Muscle of leg (tissue), 3 donors: ENCODE measurements at regions not wholly inside any gene's neighbourhood (a gene's known extent, or its start where the extent isn't known, plus 50 kb on each side); places are given as distances from the start of the nearest gene placed in this dataset.

Experiments
- DNase-seq: peaks from one replicate; pipeline ENCODE4 v3.0.0; 2013
- H3K27ac ChIP-seq: one replicate; pipeline ENCODE4 v1.5.1; 2013; ENCODE audit warnings: mild to moderate bottlenecking, low read length, control low read depth
- H3K27me3 ChIP-seq: one replicate; pipeline ENCODE4 v1.6.1; 2013; ENCODE audit warnings: low read length; ENCODE audit not compliant: control insufficient read depth, insufficient read depth
- H3K36me3 ChIP-seq: one replicate; pipeline ENCODE4 v1.6.1; 2013; ENCODE audit warnings: low read length; ENCODE audit not compliant: control insufficient read depth, insufficient read depth
- H3K4me1 ChIP-seq: one replicate; pipeline ENCODE4 v1.6.1; 2013; ENCODE audit warnings: low read length; ENCODE audit not compliant: control insufficient read depth, insufficient read depth
- H3K4me3 ChIP-seq: one replicate; pipeline ENCODE4 v1.5.1; 2013; ENCODE audit warnings: low read length, control low read depth
- H3K9me3 ChIP-seq: replicated peaks from 2 replicates; pipeline ENCODE4 v1.6.1; 2013; ENCODE audit warnings: low read depth, low read length; ENCODE audit not compliant: control insufficient read depth
- WGBS: methylation state at CpG from one replicate; pipeline ENCODE4 v1.1.5; 2013; ENCODE audit warnings: missing lambda C conversion rate; ENCODE audit not compliant: insufficient coverage; 5-methylcytosine and 5-hydroxymethylcytosine counted together

GRCh38 chr11:70026726-70027125, 51.4 kb upstream of the ANO1 start:
- no peaks in the 10 kb centered on the region for H3K27me3 ChIP-seq

GRCh38 chr11:70027451-70027850, 50.7 kb upstream of the ANO1 start:
- peaks cover 3% of the 10 kb centered on the region for H3K9me3 ChIP-seq
- H3K27me3 ChIP-seq: no peaks in the 10 kb centered on the region
- no peak for DNase-seq
- peaks cover 13% of the 10 kb centered on the region for H3K4me1 ChIP-seq
- no peak overlapping the region for H3K4me3 ChIP-seq
- no peak overlapping the region for H3K27ac ChIP-seq
- WGBS: 73% methylated on average over 3 of the region's 8 CpGs
- H3K36me3 ChIP-seq: no peaks in the 10 kb centered on the region

More at GRCh38 chr11:70026726-70027125, 51.4 kb upstream of the ANO1 start:
- 82% methylated on average over 3 of the region's 5 CpGs for WGBS
- Histone ChIP-seq H3K27ac (no peak overlapping the region), H3K36me3 (no peaks in the 10 kb centered on the region), H3K9me3 (peaks cover 3% of the 10 kb centered on the region), H3K4me3 (no peak overlapping the region), H3K4me1 (peaks cover 13% of the 10 kb centered on the region)
- DNase-seq: no peak

GRCh38 chr11:70028147-70028855, 49.8 kb upstream of the ANO1 start:
- no peak overlapping the region for H3K27ac ChIP-seq
- peaks cover 13% of the 10 kb centered on the region for H3K4me1 ChIP-seq
- DNase-seq: no peak
- no peak overlapping the region for H3K4me3 ChIP-seq
- H3K27me3 ChIP-seq: no peaks in the 10 kb centered on the region
- no peaks in the 10 kb centered on the region for H3K36me3 ChIP-seq
- 81% methylated on average over 7 of the region's 12 CpGs for WGBS
- peaks cover 3% of the 10 kb centered on the region for H3K9me3 ChIP-seq
